ENCODE measurements at regions not wholly inside any gene's neighbourhood (a gene's known extent, or its start where the extent isn't known, plus 50 kb on each side); places are given as distances from the start of the nearest gene placed in this dataset.
"Not testable (repeated sequence)": the region's sequence is repeated elsewhere in the genome, so short reads cannot be mapped to it uniquely, and the experiment has no call there.

GRCh38 chr6:76509397-76509796 lies 436.9 kb upstream of the IMPG1 start:
- DNase-seq, result no peak

GRCh38 chr6:76506808-76507207 lies 434.3 kb upstream of the IMPG1 start:
- DNase-seq, result no peak

GRCh38 chr6:76495909-76496308 lies 423.4 kb upstream of the IMPG1 start:
- no peak for DNase-seq

- DNase-seq, result not testable (repeated sequence)
Measured at GRCh38 chr6:76491376-76491775, 418.9 kb upstream of the IMPG1 start.

GRCh38 chr6:76490456-76490855 lies 418.0 kb upstream of the IMPG1 start:
- DNase-seq, result no peak

- DNase-seq, result no peak
Measured at GRCh38 chr6:76481101-76481500, 408.6 kb upstream of the IMPG1 start.

GRCh38 chr6:76472858-76473257 lies 400.4 kb upstream of the IMPG1 start:
- DNase-seq, result no peak

- DNase-seq, result no peak
Measured at GRCh38 chr6:76466286-76466685, 393.8 kb upstream of the IMPG1 start.

GRCh38 chr6:76465410-76465809 lies 392.9 kb upstream of the IMPG1 start:
- DNase-seq, result no peak

GRCh38 chr6:76453270-76453669 lies 380.8 kb upstream of the IMPG1 start:
- DNase-seq, result no peak

GRCh38 chr6:76451926-76452709 lies 379.7 kb upstream of the IMPG1 start:
- no peak for DNase-seq

GRCh38 chr6:76448109-76448508 lies 375.6 kb upstream of the IMPG1 start:
- DNase-seq, result no peak

GRCh38 chr6:76441875-76442274 lies 369.4 kb upstream of the IMPG1 start:
- no peak for DNase-seq

- no peak for DNase-seq
Measured at GRCh38 chr6:76439811-76440210, 367.3 kb upstream of the IMPG1 start.

GRCh38 chr6:76438768-76439167 lies 366.3 kb upstream of the IMPG1 start:
- DNase-seq, result no peak

GRCh38 chr6:76435174-76435573 lies 362.7 kb upstream of the IMPG1 start:
- no peak for DNase-seq

- no peak for DNase-seq
Measured at GRCh38 chr6:76422511-76423213, 350.2 kb upstream of the IMPG1 start.

- DNase-seq, result no peak
Measured at GRCh38 chr6:76420094-76420493, 347.6 kb upstream of the IMPG1 start.

- no peak for DNase-seq
Measured at GRCh38 chr6:76418560-76419223, 346.2 kb upstream of the IMPG1 start.

GRCh38 chr6:76416821-76417605 lies 344.6 kb upstream of the IMPG1 start:
- DNase-seq, result no peak

GRCh38 chr6:76403064-76403463 lies 330.6 kb upstream of the IMPG1 start:
- DNase-seq, result no peak

GRCh38 chr6:76397966-76398365 lies 325.5 kb upstream of the IMPG1 start:
- DNase-seq, result no peak

GRCh38 chr6:76382201-76382600 lies 309.7 kb upstream of the IMPG1 start:
- no peak for DNase-seq

All from C1 segment of cervical spinal cord (tissue), 14 donors.